ENCODE measurements at regions not wholly inside any gene's neighbourhood (a gene's known extent, or its start where the extent isn't known, plus 50 kb on each side); places are given as distances from the start of the nearest gene placed in this dataset.

GRCh38 chr4:157808796-157809383, 363.9 kb downstream of the GASK1B start:
- no peak for ATAC-seq
- H3K27ac Mint-ChIP-seq, result no peak overlapping the region
- H3K9me3 Mint-ChIP-seq, result peaks cover 5 to 21% of the 10 kb centered on the region in 2 donors
- DNase-seq (ENCODE audit: low spot score in 2 of 2), result no peak
- H3K36me3 Mint-ChIP-seq, result no peaks in the 10 kb centered on the region

- Mint-ChIP-seq H3K27ac (no peak overlapping the region), H3K9me3 (peaks cover 0 to 4% of the 10 kb centered on the region in 2 donors), H3K36me3 (no peaks in the 10 kb centered on the region)
- no peak for ATAC-seq
- DNase-seq (ENCODE audit: low spot score in 2 of 2), result no peak
These were observed 366.6 kb downstream of the GASK1B start for GRCh38 chr4:157806184-157806583.

- Mint-ChIP-seq H3K36me3 (no peaks in the 10 kb centered on the region), H3K27ac (no peak overlapping the region), H3K9me3 (peaks cover 0 to 4% of the 10 kb centered on the region in 2 donors)
- ATAC-seq, result no peak
- no peak for DNase-seq (ENCODE audit: low spot score in 2 of 2)
These were observed 367.8 kb downstream of the GASK1B start for GRCh38 chr4:157804986-157805385.

GRCh38 chr4:157803845-157804521, 368.8 kb downstream of the GASK1B start:
- H3K27ac Mint-ChIP-seq, result no peak overlapping the region
- peaks cover 0 to 4% of the 10 kb centered on the region in 2 donors for H3K9me3 Mint-ChIP-seq
- no peaks in the 10 kb centered on the region for H3K36me3 Mint-ChIP-seq
- ATAC-seq (no peak), DNase-seq (ENCODE audit: low spot score in 2 of 2) (no peak)

- DNase-seq (ENCODE audit: low spot score in 2 of 2), result no peak
- Mint-ChIP-seq H3K27ac (no peak overlapping the region), H3K9me3 (peaks cover 2 to 4% of the 10 kb centered on the region in 2 donors), H3K36me3 (no peaks in the 10 kb centered on the region)
- no peak for ATAC-seq
These were observed 369.4 kb downstream of the GASK1B start for GRCh38 chr4:157803421-157803820.

GRCh38 chr4:157795495-157795894, 377.3 kb downstream of the GASK1B start:
- peaks cover 0 to 4% of the 10 kb centered on the region in 2 donors for H3K9me3 Mint-ChIP-seq
- ATAC-seq (no peak), DNase-seq (ENCODE audit: low spot score in 2 of 2) (no peak)
- no peak overlapping the region for H3K27ac Mint-ChIP-seq
- no peaks in the 10 kb centered on the region for H3K36me3 Mint-ChIP-seq

- ATAC-seq, result no peak
- Mint-ChIP-seq H3K27ac (no peak overlapping the region), H3K9me3 (peaks cover under 1 to 4% of the 10 kb centered on the region in 2 donors), H3K36me3 (no peaks in the 10 kb centered on the region)
- DNase-seq (ENCODE audit: low spot score in 2 of 2), result no peak
These were observed 380.1 kb downstream of the GASK1B start for GRCh38 chr4:157792716-157793115.

GRCh38 chr4:157791236-157791635, 381.6 kb downstream of the GASK1B start:
- H3K27ac Mint-ChIP-seq, result no peak overlapping the region
- H3K9me3 Mint-ChIP-seq, result peaks cover 8 to 9% of the 10 kb centered on the region in 2 donors
- DNase-seq (ENCODE audit: low spot score in 2 of 2) (no peak), ATAC-seq (no peak)
- no peaks in the 10 kb centered on the region for H3K36me3 Mint-ChIP-seq

- H3K27ac Mint-ChIP-seq, result no peak overlapping the region
- no peak for DNase-seq (ENCODE audit: low spot score in 2 of 2)
- peaks cover 8 to 9% of the 10 kb centered on the region in 2 donors for H3K9me3 Mint-ChIP-seq
- no peaks in the 10 kb centered on the region for H3K36me3 Mint-ChIP-seq
- no peak for ATAC-seq
These were observed 385.2 kb downstream of the GASK1B start for GRCh38 chr4:157787618-157788017.

GRCh38 chr4:157781361-157781760, 391.5 kb downstream of the GASK1B start:
- no peak for DNase-seq (ENCODE audit: low spot score in 2 of 2)
- H3K27ac Mint-ChIP-seq, result no peak overlapping the region

GRCh38 chr4:157779081-157779480, 393.7 kb downstream of the GASK1B start:
- no peaks in the 10 kb centered on the region for H3K36me3 Mint-ChIP-seq
- H3K27ac Mint-ChIP-seq, result no peak overlapping the region
- no peak for DNase-seq (ENCODE audit: low spot score in 2 of 2)
- peaks cover 0 to 10% of the 10 kb centered on the region in 2 donors for H3K9me3 Mint-ChIP-seq
- ATAC-seq, result no peak

More at GRCh38 chr4:157781361-157781760, 391.5 kb downstream of the GASK1B start:
- no peaks in the 10 kb centered on the region for H3K36me3 Mint-ChIP-seq
- peaks cover 0 to 10% of the 10 kb centered on the region in 2 donors for H3K9me3 Mint-ChIP-seq
- ATAC-seq, result no peak

- no peaks in the 10 kb centered on the region for H3K36me3 Mint-ChIP-seq
- DNase-seq (ENCODE audit: low spot score in 2 of 2) (no peak), ATAC-seq (no peak)
These were observed 395.8 kb downstream of the GASK1B start for GRCh38 chr4:157776930-157777528.

GRCh38 chr4:157775971-157776370, 396.9 kb downstream of the GASK1B start:
- no peak for ATAC-seq
- H3K27ac Mint-ChIP-seq, result no peak overlapping the region
- no peaks in the 10 kb centered on the region for H3K36me3 Mint-ChIP-seq
- DNase-seq (ENCODE audit: low spot score in 2 of 2), result no peak
- H3K9me3 Mint-ChIP-seq, result no peaks in the 10 kb centered on the region

More at GRCh38 chr4:157776930-157777528, 395.8 kb downstream of the GASK1B start:
- no peak overlapping the region for H3K27ac Mint-ChIP-seq
- peaks cover 0 to 8% of the 10 kb centered on the region in 2 donors for H3K9me3 Mint-ChIP-seq

- no peak for ATAC-seq
- Mint-ChIP-seq H3K9me3 (no peaks in the 10 kb centered on the region), H3K36me3 (no peaks in the 10 kb centered on the region), H3K27ac (no peak overlapping the region)
- no peak for DNase-seq (ENCODE audit: low spot score in 2 of 2)
These were observed 399.9 kb downstream of the GASK1B start for GRCh38 chr4:157772907-157773306.

GRCh38 chr4:157768419-157768818, 404.4 kb downstream of the GASK1B start:
- DNase-seq (ENCODE audit: low spot score in 2 of 2) (no peak), ATAC-seq (no peak)
- H3K27ac Mint-ChIP-seq, result no peak overlapping the region
- H3K36me3 Mint-ChIP-seq, result no peaks in the 10 kb centered on the region
- H3K9me3 Mint-ChIP-seq, result no peaks in the 10 kb centered on the region

GRCh38 chr4:157763490-157763889, 409.3 kb downstream of the GASK1B start:
- no peak overlapping the region for H3K27ac Mint-ChIP-seq
- DNase-seq (ENCODE audit: low spot score in 2 of 2), result no peak
- H3K36me3 Mint-ChIP-seq, result no peaks in the 10 kb centered on the region
- H3K9me3 Mint-ChIP-seq, result peaks cover 6 to 14% of the 10 kb centered on the region in 2 donors
- ATAC-seq, result no peak

- Mint-ChIP-seq H3K27ac (no peak overlapping the region), H3K36me3 (peaks cover 0 to 5% of the 10 kb centered on the region in 2 donors), H3K9me3 (peaks cover 15 to 18% of the 10 kb centered on the region in 2 donors)
- DNase-seq (ENCODE audit: low spot score in 2 of 2) (no peak), ATAC-seq (no peak)
These were observed 418.4 kb downstream of the GASK1B start for GRCh38 chr4:157754410-157754809.
